DND-41 (cell line): ENCODE measurements at regions not wholly inside any gene's neighbourhood (a gene's known extent, or its start where the extent isn't known, plus 50 kb on each side); places are given as distances from the start of the nearest gene placed in this dataset.

Experiments used
- ATAC-seq: fragments of 200-7000 bp; cut with Tn5 transposase; 3 replicates; pipeline ENCODE4 v1.9.1; 2021; ENCODE audit warnings: low read depth; ENCODE audit not compliant: insufficient read depth
- DNase-seq: peaks from one replicate; pipeline ENCODE4 v3.0.0-alpha.2; 2020
- H2AFZ ChIP-seq: 2 replicates; pipeline ENCODE4 v1.6.0; 2012; ENCODE audit warnings: low read depth, low read length
- H3K27ac ChIP-seq: 2 replicates; pipeline ENCODE4 v1.5.1; 2012; ENCODE audit warnings: low read length, inconsistent platforms
- H3K27me3 ChIP-seq: fragments of 200-600 bp; sonication (generic); 2 replicates; pipeline ENCODE4 v1.6.0; 2012; ENCODE audit warnings: low read length, mild to moderate bottlenecking, inconsistent platforms; ENCODE audit not compliant: insufficient read depth, poor library complexity
- H3K36me3 ChIP-seq: 2 replicates; pipeline ENCODE4 v1.5.1; 2012; ENCODE audit warnings: low read length, inconsistent platforms; ENCODE audit not compliant: insufficient read depth
- H3K4me1 ChIP-seq: 2 replicates; pipeline ENCODE4 v1.5.1; 2012; ENCODE audit warnings: mild to moderate bottlenecking, low read length; ENCODE audit not compliant: insufficient read depth
- H3K4me2 ChIP-seq: 2 replicates; pipeline ENCODE4 v1.6.0; 2012; ENCODE audit warnings: mild to moderate bottlenecking, moderate library complexity, low read length, inconsistent platforms; ENCODE audit not compliant: insufficient read depth
- H3K4me3 ChIP-seq, 2 experiments: fragments of 200-600 bp in 1 of 2; shearing (Covaris generic) in 1 of 2; 2 replicates each; pipeline ENCODE4 v1.5.1; 2012 to 2016; ENCODE audit warnings: inconsistent platforms in 2 of 2, low read length in 2 of 2, mild to moderate bottlenecking in 2 of 2, low read depth in 1 of 2, moderate library complexity in 1 of 2
- H3K79me2 ChIP-seq: 2 replicates; pipeline ENCODE4 v1.6.0; 2012; ENCODE audit warnings: low read length, inconsistent platforms; ENCODE audit not compliant: insufficient read depth
- H3K9ac ChIP-seq: 2 replicates; pipeline ENCODE4 v1.6.0; 2012; ENCODE audit warnings: low read depth, mild to moderate bottlenecking, inconsistent platforms, low read length, moderate library complexity
- H3K9me3 ChIP-seq: 2 replicates; pipeline ENCODE4 v1.5.1; 2012; ENCODE audit warnings: low read length, moderate library complexity, mild to moderate bottlenecking, inconsistent platforms; ENCODE audit not compliant: insufficient read depth, severe bottlenecking
- H4K20me1 ChIP-seq: 2 replicates; pipeline ENCODE4 v1.6.0; 2012; ENCODE audit warnings: low read length; ENCODE audit not compliant: insufficient read depth
- CTCF ChIP-seq: IDR thresholded peaks from 2 replicates; pipeline ENCODE4 v1.5.1; 2012; ENCODE audit warnings: borderline replicate concordance, low read length, moderate library complexity, mild to moderate bottlenecking; ENCODE audit not compliant: poor library complexity, severe bottlenecking; ENCODE audit errors: extremely low read depth
- EZH2 ChIP-seq: IDR thresholded peaks from 3 replicates; pipeline ENCODE4 v1.6.1; 2012; ENCODE audit warnings: borderline replicate concordance, low read depth, mild to moderate bottlenecking, moderate library complexity, low read length, inconsistent platforms; ENCODE audit not compliant: severe bottlenecking

DNA sequence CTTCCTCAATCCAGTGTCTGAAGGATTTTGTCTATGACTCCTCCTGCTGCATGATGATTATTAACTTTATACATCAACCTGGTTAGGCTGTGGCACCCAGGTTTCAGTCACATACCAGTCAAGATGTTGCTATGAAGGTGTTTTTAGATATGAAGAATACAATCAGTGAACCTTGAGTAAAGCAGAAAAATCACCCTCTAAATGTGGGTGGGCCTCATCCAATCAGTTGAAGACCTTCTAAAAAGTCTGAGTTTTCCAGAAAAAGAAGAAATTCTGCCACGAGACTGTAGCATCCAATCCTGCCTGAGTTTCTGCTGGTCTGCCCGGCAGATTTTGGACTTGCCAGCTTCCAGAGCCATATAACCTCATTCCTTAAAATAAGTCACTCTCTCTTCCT is 126.1 kb upstream of the FRMD4A start:
- no peak for DNase-seq
- H3K4me1 ChIP-seq = no peaks in the 10 kb centered on the region
- H4K20me1 ChIP-seq = no peaks in the 10 kb centered on the region
- no peak overlapping the region for H3K27ac ChIP-seq
- H3K79me2 ChIP-seq = no peaks in the 10 kb centered on the region
- H3K9me3 ChIP-seq = peaks cover 3% of the 10 kb centered on the region
- H3K9ac ChIP-seq = no peak overlapping the region
- H3K27me3 ChIP-seq = no peaks in the 10 kb centered on the region
- no peak overlapping the region for H3K4me3 ChIP-seq
- H3K36me3 ChIP-seq = no peaks in the 10 kb centered on the region
- ATAC-seq = no peak
- TF ChIP-seq CTCF (no peak), EZH2 (no peak)
- H2AFZ ChIP-seq = no peak overlapping the region
- H3K4me2 ChIP-seq = no peak overlapping the region

DNA sequence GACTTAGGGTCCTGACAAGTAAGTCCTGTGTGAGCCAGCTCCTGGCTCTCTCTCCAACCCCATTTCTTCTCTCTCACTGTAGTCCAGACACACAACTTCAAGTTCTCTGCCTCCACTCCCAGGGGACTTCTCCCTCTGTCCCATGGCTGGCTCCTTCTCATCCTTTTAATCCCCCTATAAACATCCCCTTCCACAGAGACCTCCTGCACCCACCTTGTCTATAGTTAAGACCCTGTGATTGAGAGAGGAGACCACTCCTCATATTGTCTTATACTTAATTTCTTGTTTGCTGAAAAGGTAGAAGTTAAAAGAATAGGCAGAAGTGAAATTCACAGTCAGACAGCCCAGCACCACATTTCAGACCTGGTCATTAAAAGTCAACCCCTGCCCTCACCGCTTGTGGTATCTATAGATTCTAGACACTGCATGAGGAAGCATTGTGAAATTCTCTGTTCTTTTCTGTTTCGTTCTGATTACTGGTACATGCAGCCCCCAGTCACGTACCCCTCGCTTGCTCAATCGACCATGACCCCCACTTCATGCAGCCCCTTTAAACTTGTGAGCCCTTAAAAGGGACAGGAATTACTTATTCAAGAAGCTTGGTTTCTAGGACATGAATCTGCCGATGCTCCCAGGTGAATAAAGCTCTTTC is 125.6 kb upstream of the FRMD4A start:
- no peak for ATAC-seq
- no peaks in the 10 kb centered on the region for H3K4me1 ChIP-seq

GRCh38 chr10:14454629-14455028 is 123.9 kb upstream of the FRMD4A start:
- Histone ChIP-seq H3K4me1 (no peaks in the 10 kb centered on the region), H3K9ac (no peak overlapping the region)
- ATAC-seq = no peak

More for the DNA sequence above, 125.6 kb upstream of the FRMD4A start:
- Histone ChIP-seq H4K20me1 (no peaks in the 10 kb centered on the region), H3K36me3 (no peaks in the 10 kb centered on the region), H3K4me3 (no peak overlapping the region), H2AFZ (no peak overlapping the region), H3K9ac (no peak overlapping the region), H3K79me2 (no peaks in the 10 kb centered on the region), H3K27ac (no peak overlapping the region), H3K4me2 (no peak overlapping the region), H3K27me3 (no peaks in the 10 kb centered on the region), H3K9me3 (peaks cover 3% of the 10 kb centered on the region)
- no peak for TF ChIP-seq EZH2
- TF ChIP-seq CTCF = no peak
- DNase-seq = no peak

More at GRCh38 chr10:14454629-14455028, 123.9 kb upstream of the FRMD4A start:
- Histone ChIP-seq H3K4me2 (no peak overlapping the region), H3K36me3 (no peaks in the 10 kb centered on the region), H3K9me3 (peaks cover 3% of the 10 kb centered on the region), H3K4me3 (no peak overlapping the region), H3K79me2 (no peaks in the 10 kb centered on the region), H3K27ac (no peak overlapping the region), H3K27me3 (no peaks in the 10 kb centered on the region), H4K20me1 (no peaks in the 10 kb centered on the region), H2AFZ (no peak overlapping the region)
- TF ChIP-seq EZH2 = no peak
- TF ChIP-seq CTCF = no peak
- no peak for DNase-seq
